ENCODE measurements at regions not wholly inside any gene's neighbourhood (a gene's known extent, or its start where the extent isn't known, plus 50 kb on each side); places are given as distances from the start of the nearest gene placed in this dataset.
A peak's percentile ranks its signal among the peaks of the same experiment; 100 is the strongest.

GRCh38 chr3:197423376-197423775 is 125.0 kb upstream of the DLG1 start:
- H3K4me3 ChIP-seq (ENCODE audit: low read length), result no peak overlapping the region
- DNase-seq (ENCODE audit: low read depth), result no peak
- TF ChIP-seq CTCF (conservative IDR thresholded peaks at IDR 0.05; ENCODE audit: low read length), result no peak

GRCh38 chr3:197422506-197422905 is 124.1 kb upstream of the DLG1 start:
- no peak for TF ChIP-seq CTCF (conservative IDR thresholded peaks at IDR 0.05; ENCODE audit: low read length)
- no peak overlapping the region for H3K4me3 ChIP-seq (ENCODE audit: low read length)
- no peak for DNase-seq (ENCODE audit: low read depth)

- no peak for DNase-seq (ENCODE audit: low read depth)
- TF ChIP-seq CTCF (conservative IDR thresholded peaks at IDR 0.05; ENCODE audit: low read length), result no peak
- no peak overlapping the region for H3K4me3 ChIP-seq (ENCODE audit: low read length)
Observed at GRCh38 chr3:197421021-197421420, 122.6 kb upstream of the DLG1 start.

GRCh38 chr3:197420566-197420965 is 122.2 kb upstream of the DLG1 start:
- no peak for TF ChIP-seq CTCF (conservative IDR thresholded peaks at IDR 0.05; ENCODE audit: low read length)
- DNase-seq (ENCODE audit: low read depth), result no peak
- H3K4me3 ChIP-seq (ENCODE audit: low read length), result no peak overlapping the region

GRCh38 chr3:197420115-197420514 is 121.7 kb upstream of the DLG1 start:
- no peak for TF ChIP-seq CTCF (conservative IDR thresholded peaks at IDR 0.05; ENCODE audit: low read length)
- no peak overlapping the region for H3K4me3 ChIP-seq (ENCODE audit: low read length)
- DNase-seq (ENCODE audit: low read depth), result peak; percentile 43

GRCh38 chr3:197419696-197420095 is 121.3 kb upstream of the DLG1 start:
- TF ChIP-seq CTCF (conservative IDR thresholded peaks at IDR 0.05; ENCODE audit: low read length), result no peak
- no peak overlapping the region for H3K4me3 ChIP-seq (ENCODE audit: low read length)
- DNase-seq (ENCODE audit: low read depth), result no peak

GRCh38 chr3:197417911-197418618 is 119.7 kb upstream of the DLG1 start:
- TF ChIP-seq CTCF (conservative IDR thresholded peaks at IDR 0.05; ENCODE audit: low read length), result no peak
- DNase-seq (ENCODE audit: low read depth), result no peak
- H3K4me3 ChIP-seq (ENCODE audit: low read length), result no peak overlapping the region
